Endothelial cell (in vitro differentiated cells): ENCODE measurements at regions not wholly inside any gene's neighbourhood (a gene's known extent, or its start where the extent isn't known, plus 50 kb on each side); places are given as distances from the start of the nearest gene placed in this dataset.

Source experiments
- DNase-seq: peaks from one replicate; pipeline ENCODE4 v3.0.0; 2021; ENCODE audit warnings: low spot score
- H3K27ac Mint-ChIP-seq: one replicate; pipeline ENCODE4 v1.8.0; 2021; ENCODE audit warnings: mixed read lengths, inconsistent platforms; ENCODE audit not compliant: unreplicated experiment
- H3K27me3 Mint-ChIP-seq: one replicate; pipeline ENCODE4 v1.8.0; 2021; ENCODE audit warnings: mild to moderate bottlenecking, moderate library complexity, mixed read lengths, inconsistent platforms; ENCODE audit not compliant: unreplicated experiment
- H3K36me3 Mint-ChIP-seq: one replicate; pipeline ENCODE4 v1.8.0; 2021; ENCODE audit warnings: mild to moderate bottlenecking, low read depth, mixed read lengths, inconsistent platforms; ENCODE audit not compliant: unreplicated experiment
- H3K4me1 Mint-ChIP-seq: one replicate; pipeline ENCODE4 v1.8.0; 2021; ENCODE audit warnings: mild to moderate bottlenecking, mixed read lengths, inconsistent platforms; ENCODE audit not compliant: unreplicated experiment
- H3K4me3 Mint-ChIP-seq: one replicate; pipeline ENCODE4 v1.8.0; 2021; ENCODE audit warnings: mild to moderate bottlenecking, mixed read lengths, inconsistent platforms; ENCODE audit not compliant: unreplicated experiment
- H3K9me3 Mint-ChIP-seq: one replicate; pipeline ENCODE4 v1.8.0; 2021; ENCODE audit warnings: mixed read lengths, inconsistent platforms; ENCODE audit not compliant: unreplicated experiment
- CTCF ChIP-seq: fragments of 200-600 bp; sonication (generic); IDR thresholded peaks from one replicate; pipeline ENCODE4 v1.5.0; 2021; ENCODE audit warnings: antibody characterized with exemption; ENCODE audit not compliant: unreplicated experiment

- no peak for DNase-seq
- peaks cover 7% of the 10 kb centered on the region for H3K27me3 Mint-ChIP-seq
- no peak for TF ChIP-seq CTCF
- H3K4me1 Mint-ChIP-seq, result peaks cover 23% of the 10 kb centered on the region
- no peak overlapping the region for H3K4me3 Mint-ChIP-seq
- H3K36me3 Mint-ChIP-seq, result no peaks in the 10 kb centered on the region
- H3K27ac Mint-ChIP-seq, result no peak overlapping the region
- H3K9me3 Mint-ChIP-seq, result no peaks in the 10 kb centered on the region
These were observed 224.8 kb downstream of the STIM2 start for GRCh38 chr4:27085396-27085795.

GRCh38 chr4:27087306-27088045 lies 226.8 kb downstream of the STIM2 start:
- Mint-ChIP-seq H3K36me3 (no peaks in the 10 kb centered on the region), H3K9me3 (no peaks in the 10 kb centered on the region), H3K27ac (no peak overlapping the region), H3K27me3 (peaks cover 7% of the 10 kb centered on the region), H3K4me1 (peaks cover 23% of the 10 kb centered on the region), H3K4me3 (no peak overlapping the region)
- no peak for TF ChIP-seq CTCF
- DNase-seq, result no peak

GRCh38 chr4:27088491-27088890 lies 227.8 kb downstream of the STIM2 start:
- no peaks in the 10 kb centered on the region for H3K9me3 Mint-ChIP-seq
- DNase-seq, result no peak
- peaks cover 7% of the 10 kb centered on the region for H3K27me3 Mint-ChIP-seq

GRCh38 chr4:27089186-27089585 lies 228.5 kb downstream of the STIM2 start:
- Mint-ChIP-seq H3K27me3 (peaks cover 7% of the 10 kb centered on the region), H3K4me1 (peaks cover 25% of the 10 kb centered on the region)

More at GRCh38 chr4:27088491-27088890, 227.8 kb downstream of the STIM2 start:
- Mint-ChIP-seq H3K4me1 (peaks cover 25% of the 10 kb centered on the region), H3K27ac (no peak overlapping the region), H3K4me3 (no peak overlapping the region), H3K36me3 (no peaks in the 10 kb centered on the region)
- TF ChIP-seq CTCF, result no peak

More at GRCh38 chr4:27089186-27089585, 228.5 kb downstream of the STIM2 start:
- Mint-ChIP-seq H3K27ac (no peak overlapping the region), H3K4me3 (no peak overlapping the region), H3K36me3 (no peaks in the 10 kb centered on the region), H3K9me3 (no peaks in the 10 kb centered on the region)
- no peak for DNase-seq
- TF ChIP-seq CTCF, result no peak
